K562 (cell line): ENCODE measurements at regions not wholly inside any gene's neighbourhood (a gene's known extent, or its start where the extent isn't known, plus 50 kb on each side); places are given as distances from the start of the nearest gene placed in this dataset.

Source experiments
- GABPA ChIP-seq: fragments of 200-800 bp; sonication (Bioruptor generic); conservative IDR thresholded peaks from 2 replicates; pipeline ENCODE4 v1.6.1; 2016; ENCODE audit warnings: low read depth, missing genetic modification characterization, missing compliant biosample characterization
- STAT5A ChIP-seq: IDR thresholded peaks from 2 replicates; pipeline ENCODE4 v1.6.1; 2012; ENCODE audit warnings: low read length, inconsistent platforms, borderline replicate concordance
- TF ChIP-seq, protein P1 (sequence below): fragments of 250-450 bp; sonication (Bioruptor Pico); IDR thresholded peaks from 2 replicates; pipeline ENCODE4 v1.8.0; 2022; ENCODE audit warnings: inconsistent platforms, mild to moderate bottlenecking, moderate library complexity, borderline replicate concordance
- TF ChIP-seq, protein P2 (sequence below): conservative IDR thresholded peaks from 2 replicates; pipeline ENCODE4 v1.6.1; 2011; ENCODE audit warnings: low read depth, mild to moderate bottlenecking, low read length; ENCODE audit not compliant: control insufficient read depth
- TF ChIP-seq, protein P3 (sequence below): fragments of 450-650 bp; IDR thresholded peaks from 2 replicates; pipeline ENCODE4 v1.6.1; 2016; ENCODE audit warnings: mild to moderate bottlenecking, moderate library complexity

DNA sequence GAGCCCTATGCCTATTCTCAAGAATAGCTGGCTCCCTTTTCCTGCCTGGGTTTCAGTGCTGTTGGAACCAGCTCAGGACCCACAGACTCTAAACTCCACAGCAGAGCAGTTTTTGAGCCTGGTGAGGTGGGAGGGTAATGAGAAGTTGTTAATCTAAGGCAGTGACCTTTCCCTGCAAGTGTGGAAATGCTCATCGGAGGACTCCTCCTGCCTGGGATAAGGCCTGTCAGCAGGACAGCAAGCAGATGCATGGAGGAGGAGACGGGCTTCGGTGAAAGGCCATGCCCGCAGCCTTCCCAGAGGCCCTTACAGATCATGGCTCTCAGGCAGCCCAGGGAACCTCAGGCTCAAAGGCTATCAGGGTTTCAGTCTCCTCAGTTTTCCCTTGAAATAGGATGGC, 70.0 kb upstream of the SHISA3 start (continued):
- TF ChIP-seq, protein P1, sequence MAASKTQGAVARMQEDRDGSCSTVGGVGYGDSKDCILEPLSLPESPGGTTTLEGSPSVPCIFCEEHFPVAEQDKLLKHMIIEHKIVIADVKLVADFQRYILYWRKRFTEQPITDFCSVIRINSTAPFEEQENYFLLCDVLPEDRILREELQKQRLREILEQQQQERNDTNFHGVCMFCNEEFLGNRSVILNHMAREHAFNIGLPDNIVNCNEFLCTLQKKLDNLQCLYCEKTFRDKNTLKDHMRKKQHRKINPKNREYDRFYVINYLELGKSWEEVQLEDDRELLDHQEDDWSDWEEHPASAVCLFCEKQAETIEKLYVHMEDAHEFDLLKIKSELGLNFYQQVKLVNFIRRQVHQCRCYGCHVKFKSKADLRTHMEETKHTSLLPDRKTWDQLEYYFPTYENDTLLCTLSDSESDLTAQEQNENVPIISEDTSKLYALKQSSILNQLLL, result no peak
- TF ChIP-seq, protein P2, sequence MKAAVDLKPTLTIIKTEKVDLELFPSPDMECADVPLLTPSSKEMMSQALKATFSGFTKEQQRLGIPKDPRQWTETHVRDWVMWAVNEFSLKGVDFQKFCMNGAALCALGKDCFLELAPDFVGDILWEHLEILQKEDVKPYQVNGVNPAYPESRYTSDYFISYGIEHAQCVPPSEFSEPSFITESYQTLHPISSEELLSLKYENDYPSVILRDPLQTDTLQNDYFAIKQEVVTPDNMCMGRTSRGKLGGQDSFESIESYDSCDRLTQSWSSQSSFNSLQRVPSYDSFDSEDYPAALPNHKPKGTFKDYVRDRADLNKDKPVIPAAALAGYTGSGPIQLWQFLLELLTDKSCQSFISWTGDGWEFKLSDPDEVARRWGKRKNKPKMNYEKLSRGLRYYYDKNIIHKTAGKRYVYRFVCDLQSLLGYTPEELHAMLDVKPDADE, result no peak
- no peak for TF ChIP-seq GABPA (tag)
- TF ChIP-seq, protein P3, sequence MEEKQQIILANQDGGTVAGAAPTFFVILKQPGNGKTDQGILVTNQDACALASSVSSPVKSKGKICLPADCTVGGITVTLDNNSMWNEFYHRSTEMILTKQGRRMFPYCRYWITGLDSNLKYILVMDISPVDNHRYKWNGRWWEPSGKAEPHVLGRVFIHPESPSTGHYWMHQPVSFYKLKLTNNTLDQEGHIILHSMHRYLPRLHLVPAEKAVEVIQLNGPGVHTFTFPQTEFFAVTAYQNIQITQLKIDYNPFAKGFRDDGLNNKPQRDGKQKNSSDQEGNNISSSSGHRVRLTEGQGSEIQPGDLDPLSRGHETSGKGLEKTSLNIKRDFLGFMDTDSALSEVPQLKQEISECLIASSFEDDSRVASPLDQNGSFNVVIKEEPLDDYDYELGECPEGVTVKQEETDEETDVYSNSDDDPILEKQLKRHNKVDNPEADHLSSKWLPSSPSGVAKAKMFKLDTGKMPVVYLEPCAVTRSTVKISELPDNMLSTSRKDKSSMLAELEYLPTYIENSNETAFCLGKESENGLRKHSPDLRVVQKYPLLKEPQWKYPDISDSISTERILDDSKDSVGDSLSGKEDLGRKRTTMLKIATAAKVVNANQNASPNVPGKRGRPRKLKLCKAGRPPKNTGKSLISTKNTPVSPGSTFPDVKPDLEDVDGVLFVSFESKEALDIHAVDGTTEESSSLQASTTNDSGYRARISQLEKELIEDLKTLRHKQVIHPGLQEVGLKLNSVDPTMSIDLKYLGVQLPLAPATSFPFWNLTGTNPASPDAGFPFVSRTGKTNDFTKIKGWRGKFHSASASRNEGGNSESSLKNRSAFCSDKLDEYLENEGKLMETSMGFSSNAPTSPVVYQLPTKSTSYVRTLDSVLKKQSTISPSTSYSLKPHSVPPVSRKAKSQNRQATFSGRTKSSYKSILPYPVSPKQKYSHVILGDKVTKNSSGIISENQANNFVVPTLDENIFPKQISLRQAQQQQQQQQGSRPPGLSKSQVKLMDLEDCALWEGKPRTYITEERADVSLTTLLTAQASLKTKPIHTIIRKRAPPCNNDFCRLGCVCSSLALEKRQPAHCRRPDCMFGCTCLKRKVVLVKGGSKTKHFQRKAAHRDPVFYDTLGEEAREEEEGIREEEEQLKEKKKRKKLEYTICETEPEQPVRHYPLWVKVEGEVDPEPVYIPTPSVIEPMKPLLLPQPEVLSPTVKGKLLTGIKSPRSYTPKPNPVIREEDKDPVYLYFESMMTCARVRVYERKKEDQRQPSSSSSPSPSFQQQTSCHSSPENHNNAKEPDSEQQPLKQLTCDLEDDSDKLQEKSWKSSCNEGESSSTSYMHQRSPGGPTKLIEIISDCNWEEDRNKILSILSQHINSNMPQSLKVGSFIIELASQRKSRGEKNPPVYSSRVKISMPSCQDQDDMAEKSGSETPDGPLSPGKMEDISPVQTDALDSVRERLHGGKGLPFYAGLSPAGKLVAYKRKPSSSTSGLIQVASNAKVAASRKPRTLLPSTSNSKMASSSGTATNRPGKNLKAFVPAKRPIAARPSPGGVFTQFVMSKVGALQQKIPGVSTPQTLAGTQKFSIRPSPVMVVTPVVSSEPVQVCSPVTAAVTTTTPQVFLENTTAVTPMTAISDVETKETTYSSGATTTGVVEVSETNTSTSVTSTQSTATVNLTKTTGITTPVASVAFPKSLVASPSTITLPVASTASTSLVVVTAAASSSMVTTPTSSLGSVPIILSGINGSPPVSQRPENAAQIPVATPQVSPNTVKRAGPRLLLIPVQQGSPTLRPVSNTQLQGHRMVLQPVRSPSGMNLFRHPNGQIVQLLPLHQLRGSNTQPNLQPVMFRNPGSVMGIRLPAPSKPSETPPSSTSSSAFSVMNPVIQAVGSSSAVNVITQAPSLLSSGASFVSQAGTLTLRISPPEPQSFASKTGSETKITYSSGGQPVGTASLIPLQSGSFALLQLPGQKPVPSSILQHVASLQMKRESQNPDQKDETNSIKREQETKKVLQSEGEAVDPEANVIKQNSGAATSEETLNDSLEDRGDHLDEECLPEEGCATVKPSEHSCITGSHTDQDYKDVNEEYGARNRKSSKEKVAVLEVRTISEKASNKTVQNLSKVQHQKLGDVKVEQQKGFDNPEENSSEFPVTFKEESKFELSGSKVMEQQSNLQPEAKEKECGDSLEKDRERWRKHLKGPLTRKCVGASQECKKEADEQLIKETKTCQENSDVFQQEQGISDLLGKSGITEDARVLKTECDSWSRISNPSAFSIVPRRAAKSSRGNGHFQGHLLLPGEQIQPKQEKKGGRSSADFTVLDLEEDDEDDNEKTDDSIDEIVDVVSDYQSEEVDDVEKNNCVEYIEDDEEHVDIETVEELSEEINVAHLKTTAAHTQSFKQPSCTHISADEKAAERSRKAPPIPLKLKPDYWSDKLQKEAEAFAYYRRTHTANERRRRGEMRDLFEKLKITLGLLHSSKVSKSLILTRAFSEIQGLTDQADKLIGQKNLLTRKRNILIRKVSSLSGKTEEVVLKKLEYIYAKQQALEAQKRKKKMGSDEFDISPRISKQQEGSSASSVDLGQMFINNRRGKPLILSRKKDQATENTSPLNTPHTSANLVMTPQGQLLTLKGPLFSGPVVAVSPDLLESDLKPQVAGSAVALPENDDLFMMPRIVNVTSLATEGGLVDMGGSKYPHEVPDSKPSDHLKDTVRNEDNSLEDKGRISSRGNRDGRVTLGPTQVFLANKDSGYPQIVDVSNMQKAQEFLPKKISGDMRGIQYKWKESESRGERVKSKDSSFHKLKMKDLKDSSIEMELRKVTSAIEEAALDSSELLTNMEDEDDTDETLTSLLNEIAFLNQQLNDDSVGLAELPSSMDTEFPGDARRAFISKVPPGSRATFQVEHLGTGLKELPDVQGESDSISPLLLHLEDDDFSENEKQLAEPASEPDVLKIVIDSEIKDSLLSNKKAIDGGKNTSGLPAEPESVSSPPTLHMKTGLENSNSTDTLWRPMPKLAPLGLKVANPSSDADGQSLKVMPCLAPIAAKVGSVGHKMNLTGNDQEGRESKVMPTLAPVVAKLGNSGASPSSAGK, result no peak
- no peak for TF ChIP-seq STAT5A
